HG03039 (cell line): ENCODE measurements at regions not wholly inside any gene's neighbourhood (a gene's known extent, or its start where the extent isn't known, plus 50 kb on each side); places are given as distances from the start of the nearest gene placed in this dataset.

Experiments used
- ATAC-seq: cut with Tn5 transposase; IDR thresholded peaks from one replicate; pipeline ENCODE4 v1.9.1; 2021; ENCODE audit warnings: mild to moderate bottlenecking, moderate library complexity; ENCODE audit not compliant: unreplicated experiment

- ATAC-seq: no peak
Measured at GRCh38 chr16:66219491-66219890, 147.0 kb upstream of the CDH5 start.

- no peak for ATAC-seq
Measured at GRCh38 chr16:66212428-66212827, 154.1 kb upstream of the CDH5 start.

GRCh38 chr16:66211651-66212050 lies 154.8 kb upstream of the CDH5 start:
- ATAC-seq: no peak

GRCh38 chr16:66207883-66208265 lies 158.6 kb upstream of the CDH5 start:
- ATAC-seq: no peak

GRCh38 chr16:66207139-66207882 lies 159.2 kb upstream of the CDH5 start:
- ATAC-seq: no peak

GRCh38 chr16:66206363-66206762 lies 160.1 kb upstream of the CDH5 start:
- no peak for ATAC-seq

- ATAC-seq: no peak
Measured at GRCh38 chr16:66205287-66206231, 160.9 kb upstream of the CDH5 start.

GRCh38 chr16:66204756-66205155 lies 161.7 kb upstream of the CDH5 start:
- ATAC-seq: no peak

- ATAC-seq: no peak
Measured at GRCh38 chr16:66203476-66203875, 163.0 kb upstream of the CDH5 start.

- no peak for ATAC-seq
Measured at GRCh38 chr16:66199189-66199588, 167.3 kb upstream of the CDH5 start.

- no peak for ATAC-seq
Measured at GRCh38 chr16:66198641-66199040, 167.8 kb upstream of the CDH5 start.

- ATAC-seq: no peak
Measured at GRCh38 chr16:66197668-66198278, 168.7 kb upstream of the CDH5 start.

GRCh38 chr16:66196770-66197169 lies 169.7 kb upstream of the CDH5 start:
- ATAC-seq: no peak

- no peak for ATAC-seq
Measured at GRCh38 chr16:66194866-66195265, 171.6 kb upstream of the CDH5 start.

- ATAC-seq: no peak
Measured at GRCh38 chr16:66193543-66194229, 172.8 kb upstream of the CDH5 start.

GRCh38 chr16:66190411-66190810 lies 176.1 kb upstream of the CDH5 start:
- no peak for ATAC-seq

GRCh38 chr16:66189951-66190350 lies 176.5 kb upstream of the CDH5 start:
- no peak for ATAC-seq

- no peak for ATAC-seq
Measured at GRCh38 chr16:66188917-66189725, 177.4 kb upstream of the CDH5 start.

GRCh38 chr16:66186251-66186785 lies 180.2 kb upstream of the CDH5 start:
- no peak for ATAC-seq

GRCh38 chr16:66182592-66182991 lies 183.9 kb upstream of the CDH5 start:
- ATAC-seq: no peak
